MM.1S (cell line): ENCODE measurements at regions not wholly inside any gene's neighbourhood (a gene's known extent, or its start where the extent isn't known, plus 50 kb on each side); places are given as distances from the start of the nearest gene placed in this dataset.

Experiments
- DNase-seq: peaks from one replicate; pipeline ENCODE4 v3.0.0-alpha.2; 2015
- H2AFZ ChIP-seq: fragments of 300-600 bp; sonication (generic); 2 replicates; pipeline ENCODE4 v1.6.0; 2016; ENCODE audit warnings: antibody characterized with exemption, low read length
- H3F3A ChIP-seq: fragments of 300-600 bp; sonication (generic); 2 replicates; pipeline ENCODE4 v1.6.1; 2016; ENCODE audit warnings: mild to moderate bottlenecking, antibody characterized with exemption, low read length, moderate library complexity, mixed read lengths; ENCODE audit not compliant: insufficient read depth
- H3K27ac ChIP-seq: fragments of 300-600 bp; sonication (generic); 2 replicates; pipeline ENCODE4 v1.5.1; 2016; ENCODE audit warnings: mild to moderate bottlenecking, low read length
- H3K27me3 ChIP-seq: fragments of 300-600 bp; sonication (generic); replicated peaks from 2 replicates; pipeline ENCODE4 v1.6.0; 2016; ENCODE audit warnings: low read length; ENCODE audit not compliant: insufficient read depth
- H3K36me3 ChIP-seq: fragments of 300-600 bp; sonication (generic); replicated peaks from 2 replicates; pipeline ENCODE4 v1.6.1; 2016; ENCODE audit warnings: mild to moderate bottlenecking, low read length, mixed read lengths; ENCODE audit not compliant: insufficient read depth
- H3K4me1 ChIP-seq: fragments of 300-600 bp; sonication (generic); 2 replicates; pipeline ENCODE4 v1.6.1; 2016; ENCODE audit warnings: low read length, mixed read lengths
- H3K4me2 ChIP-seq: fragments of 300-600 bp; sonication (generic); 2 replicates; pipeline ENCODE4 v1.6.0; 2016; ENCODE audit warnings: low read depth, low read length
- H3K4me3 ChIP-seq: fragments of 300-600 bp; sonication (generic); 2 replicates; pipeline ENCODE4 v1.5.1; 2016; ENCODE audit warnings: low read length, mixed read lengths
- H3K79me2 ChIP-seq: fragments of 300-600 bp; sonication (generic); 2 replicates; pipeline ENCODE4 v1.6.1; 2016; ENCODE audit warnings: mixed run types, low read length, mixed read lengths
- H3K9ac ChIP-seq: fragments of 300-600 bp; sonication (generic); 2 replicates; pipeline ENCODE4 v1.6.1; 2016; ENCODE audit warnings: low read length, mixed read lengths
- H3K9me2 ChIP-seq: fragments of 300-600 bp; sonication (generic); replicated peaks from 2 replicates; pipeline ENCODE4 v1.6.1; 2016; ENCODE audit warnings: mild to moderate bottlenecking, low read length, mixed read lengths; ENCODE audit not compliant: insufficient read depth
- H3K9me3 ChIP-seq: fragments of 300-600 bp; sonication (generic); replicated peaks from 2 replicates; pipeline ENCODE4 v1.6.1; 2016; ENCODE audit warnings: mild to moderate bottlenecking, low read length, mixed read lengths; ENCODE audit not compliant: insufficient read depth
- H4K20me1 ChIP-seq: fragments of 300-600 bp; sonication (generic); 2 replicates; pipeline ENCODE4 v1.6.1; 2016; ENCODE audit warnings: mild to moderate bottlenecking, low read length, moderate library complexity, mixed read lengths; ENCODE audit not compliant: insufficient read depth
- EZH2 ChIP-seq: fragments of 300-600 bp; sonication (generic); optimal IDR thresholded peaks from 2 replicates; pipeline ENCODE3; 2017; ENCODE audit warnings: low read depth, mild to moderate bottlenecking, antibody characterized with exemption, low read length, mixed read lengths
- EZH2phosphoT487 ChIP-seq: fragments of 300-600 bp; sonication (generic); IDR thresholded peaks from 2 replicates; pipeline ENCODE4 v1.6.1; 2018; ENCODE audit warnings: antibody characterized with exemption, low read length
- TF ChIP-seq, protein P1 (sequence below): fragments of 300-600 bp; sonication (generic); IDR thresholded peaks from 2 replicates; pipeline ENCODE4 v1.5.1; 2016; ENCODE audit warnings: antibody characterized with exemption, low read length, mixed read lengths

DNA sequence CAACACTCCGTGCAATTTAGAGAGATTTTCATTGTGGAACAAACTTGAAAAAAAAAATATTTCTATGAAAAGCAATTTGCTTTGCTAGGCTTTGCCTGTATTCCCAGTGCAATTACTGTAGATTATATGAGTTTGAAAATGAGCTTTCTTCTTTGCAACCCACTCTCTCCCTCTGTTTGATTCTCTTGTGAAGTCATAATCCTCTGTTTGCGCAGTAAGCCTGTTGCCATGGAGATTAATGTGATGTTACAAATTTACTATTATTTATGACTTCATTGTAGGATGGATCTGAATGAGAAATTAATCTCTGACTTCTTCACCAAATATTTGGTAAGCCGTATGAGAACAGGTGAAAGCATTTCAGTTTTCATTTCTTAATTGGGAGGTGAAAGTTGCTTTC, 320.3 kb downstream of the SPATA31D1 start:
- Histone ChIP-seq H2AFZ (no peak overlapping the region), H3K36me3 (no peaks in the 10 kb centered on the region), H3K4me3 (no peak overlapping the region), H3K9me2 (no peaks in the 10 kb centered on the region), H3K4me2 (no peak overlapping the region), H4K20me1 (no peaks in the 10 kb centered on the region), H3K27ac (no peak overlapping the region), H3F3A (no peaks in the 10 kb centered on the region), H3K9me3 (no peaks in the 10 kb centered on the region), H3K9ac (no peak overlapping the region), H3K27me3 (no peaks in the 10 kb centered on the region), H3K4me1 (no peaks in the 10 kb centered on the region), H3K79me2 (no peaks in the 10 kb centered on the region)
- TF ChIP-seq EZH2phosphoT487 (no peak), EZH2 (no peak)
- TF ChIP-seq, protein P1, sequence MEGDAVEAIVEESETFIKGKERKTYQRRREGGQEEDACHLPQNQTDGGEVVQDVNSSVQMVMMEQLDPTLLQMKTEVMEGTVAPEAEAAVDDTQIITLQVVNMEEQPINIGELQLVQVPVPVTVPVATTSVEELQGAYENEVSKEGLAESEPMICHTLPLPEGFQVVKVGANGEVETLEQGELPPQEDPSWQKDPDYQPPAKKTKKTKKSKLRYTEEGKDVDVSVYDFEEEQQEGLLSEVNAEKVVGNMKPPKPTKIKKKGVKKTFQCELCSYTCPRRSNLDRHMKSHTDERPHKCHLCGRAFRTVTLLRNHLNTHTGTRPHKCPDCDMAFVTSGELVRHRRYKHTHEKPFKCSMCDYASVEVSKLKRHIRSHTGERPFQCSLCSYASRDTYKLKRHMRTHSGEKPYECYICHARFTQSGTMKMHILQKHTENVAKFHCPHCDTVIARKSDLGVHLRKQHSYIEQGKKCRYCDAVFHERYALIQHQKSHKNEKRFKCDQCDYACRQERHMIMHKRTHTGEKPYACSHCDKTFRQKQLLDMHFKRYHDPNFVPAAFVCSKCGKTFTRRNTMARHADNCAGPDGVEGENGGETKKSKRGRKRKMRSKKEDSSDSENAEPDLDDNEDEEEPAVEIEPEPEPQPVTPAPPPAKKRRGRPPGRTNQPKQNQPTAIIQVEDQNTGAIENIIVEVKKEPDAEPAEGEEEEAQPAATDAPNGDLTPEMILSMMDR: no peak
- no peak for DNase-seq

DNA sequence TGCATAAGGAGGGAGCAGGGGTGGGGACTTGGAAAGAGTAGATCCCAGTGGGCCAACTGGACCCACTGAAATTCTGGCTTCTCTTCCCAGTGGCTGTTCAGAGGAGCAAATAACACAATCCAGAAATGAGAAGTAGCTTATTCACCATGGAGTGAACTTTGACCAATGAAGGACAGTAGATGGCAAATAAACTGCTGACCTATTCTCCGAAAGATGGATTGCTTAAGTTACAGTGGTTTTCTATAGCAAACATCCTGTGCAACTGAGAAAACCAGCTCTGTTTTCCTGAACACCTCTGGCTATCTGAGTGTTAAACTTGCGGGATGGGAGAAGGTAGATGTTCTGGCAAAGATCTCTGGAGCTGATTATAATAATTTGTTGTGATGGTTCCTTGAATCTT, 325.1 kb downstream of the SPATA31D1 start:
- no peaks in the 10 kb centered on the region for H3F3A ChIP-seq
- H3K36me3 ChIP-seq: no peaks in the 10 kb centered on the region
- DNase-seq: no peak
- H3K4me1 ChIP-seq: no peaks in the 10 kb centered on the region
- no peaks in the 10 kb centered on the region for H3K9me3 ChIP-seq
- no peak overlapping the region for H3K9ac ChIP-seq
- H4K20me1 ChIP-seq: no peaks in the 10 kb centered on the region
- H3K4me2 ChIP-seq: no peak overlapping the region
- no peak overlapping the region for H2AFZ ChIP-seq
- H3K27me3 ChIP-seq: no peaks in the 10 kb centered on the region
- no peak overlapping the region for H3K4me3 ChIP-seq
- no peaks in the 10 kb centered on the region for H3K9me2 ChIP-seq
- no peaks in the 10 kb centered on the region for H3K79me2 ChIP-seq
- H3K27ac ChIP-seq: no peak overlapping the region
- no peak for TF ChIP-seq EZH2phosphoT487
- TF ChIP-seq, protein P1: no peak
- TF ChIP-seq EZH2: no peak

DNA sequence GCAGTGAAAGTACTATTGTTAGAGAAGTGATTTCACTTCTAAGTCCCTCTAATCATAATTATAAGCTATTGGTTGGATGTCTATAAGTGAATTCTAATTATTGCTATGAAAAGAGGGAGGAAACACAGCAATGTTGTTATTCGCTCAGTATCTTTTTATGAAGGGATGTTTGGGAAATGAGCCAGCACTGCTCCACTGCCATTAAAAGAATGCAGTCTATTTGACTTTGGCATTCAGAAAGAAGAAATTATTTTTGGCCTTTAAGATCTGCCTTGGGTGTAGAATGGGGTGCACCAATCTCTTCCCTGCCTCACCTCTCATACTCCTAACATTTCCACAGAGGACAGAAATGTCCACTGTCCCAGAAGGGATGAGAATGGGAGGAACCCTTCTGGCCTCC, 332.0 kb downstream of the SPATA31D1 start:
- Histone ChIP-seq H3K9me3 (no peaks in the 10 kb centered on the region), H3K4me1 (no peaks in the 10 kb centered on the region), H3K27ac (no peak overlapping the region), H3K9ac (no peak overlapping the region), H2AFZ (no peak overlapping the region), H3K27me3 (no peaks in the 10 kb centered on the region), H3K9me2 (no peaks in the 10 kb centered on the region), H3K79me2 (no peaks in the 10 kb centered on the region), H3K4me2 (no peak overlapping the region), H4K20me1 (no peaks in the 10 kb centered on the region), H3F3A (no peaks in the 10 kb centered on the region), H3K36me3 (no peaks in the 10 kb centered on the region), H3K4me3 (no peak overlapping the region)
- TF ChIP-seq EZH2: no peak
- TF ChIP-seq EZH2phosphoT487: no peak
- TF ChIP-seq, protein P1: no peak
- no peak for DNase-seq

DNA sequence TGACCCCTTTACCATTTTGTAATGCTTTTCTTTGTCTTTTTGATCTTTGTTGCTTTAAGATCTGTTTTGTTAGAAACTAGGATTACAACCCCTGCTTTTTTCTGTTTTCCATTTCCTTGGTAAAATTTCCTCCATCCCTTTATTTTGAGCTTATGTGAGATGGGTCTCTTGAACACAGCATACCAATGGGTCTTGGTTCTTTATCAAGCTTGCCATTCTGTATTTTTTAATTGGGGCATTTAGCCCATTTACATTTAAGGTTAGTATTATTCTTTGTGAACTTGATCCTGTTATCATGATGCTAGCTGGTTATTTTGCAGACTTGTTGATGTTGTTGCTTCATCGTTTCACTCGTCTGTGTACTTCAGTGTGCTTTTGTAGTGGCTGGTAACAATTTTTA, 337.3 kb downstream of the SPATA31D1 start:
- no peak overlapping the region for H2AFZ ChIP-seq
- no peaks in the 10 kb centered on the region for H3K27me3 ChIP-seq
- no peaks in the 10 kb centered on the region for H3K9me3 ChIP-seq
- no peak overlapping the region for H3K27ac ChIP-seq
- H3K36me3 ChIP-seq: no peaks in the 10 kb centered on the region
- H3K4me2 ChIP-seq: no peak overlapping the region
- no peaks in the 10 kb centered on the region for H4K20me1 ChIP-seq
- no peaks in the 10 kb centered on the region for H3F3A ChIP-seq
- no peak overlapping the region for H3K4me3 ChIP-seq
- no peaks in the 10 kb centered on the region for H3K9me2 ChIP-seq
- H3K79me2 ChIP-seq: no peaks in the 10 kb centered on the region
- H3K4me1 ChIP-seq: no peaks in the 10 kb centered on the region
- no peak for DNase-seq
- TF ChIP-seq, protein P1: no peak
- TF ChIP-seq EZH2phosphoT487 (no peak), EZH2 (no peak)
- no peak overlapping the region for H3K9ac ChIP-seq
